ENCODE measurements at regions not wholly inside any gene's neighbourhood (a gene's known extent, or its start where the extent isn't known, plus 50 kb on each side); places are given as distances from the start of the nearest gene placed in this dataset.

DNA sequence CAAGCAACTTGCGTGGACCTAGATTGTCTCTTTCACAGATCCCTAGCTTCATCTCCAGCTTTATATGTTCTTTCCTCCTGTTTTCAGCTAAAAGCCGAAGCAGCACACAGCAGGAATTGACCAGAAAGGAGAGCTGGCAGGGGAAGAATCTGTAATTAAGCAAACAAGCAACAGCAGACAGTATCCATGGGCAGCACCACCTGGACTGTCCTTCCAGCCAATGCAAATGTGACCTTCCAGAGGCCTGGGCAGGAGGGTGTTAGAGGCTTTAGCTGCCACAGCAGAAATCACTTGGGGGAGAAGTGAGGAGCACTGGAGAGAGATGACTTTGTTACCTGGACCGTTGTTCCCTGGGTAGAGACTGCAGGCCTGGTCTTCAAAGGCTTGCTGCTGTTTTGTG is 427.6 kb upstream of the GOT2 start:
- no peak overlapping the region for H3K27ac ChIP-seq
- no peak for TF ChIP-seq CTCF (IDR thresholded peaks at IDR 0.05; ENCODE audit: low read depth, low read length)
- H3K36me3 ChIP-seq = no peaks in the 10 kb centered on the region
- no peaks in the 10 kb centered on the region for H3K9me3 ChIP-seq (ENCODE audit: severe bottlenecking)
- DNase-seq = no peak
- peaks cover 17% of the 10 kb centered on the region for H3K27me3 ChIP-seq (ENCODE audit: insufficient read depth, low read depth, severe bottlenecking)
- H3K4me3 ChIP-seq (ENCODE audit: low read depth, low read length) = no peak overlapping the region

GRCh38 chr16:59154295-59154694 is 420.2 kb upstream of the GOT2 start:
- Histone ChIP-seq H3K27ac (no peak overlapping the region), H3K4me3 (ENCODE audit: low read depth, low read length) (no peak overlapping the region), H3K36me3 (no peaks in the 10 kb centered on the region), H3K9me3 (ENCODE audit: severe bottlenecking) (no peaks in the 10 kb centered on the region), H3K27me3 (ENCODE audit: insufficient read depth, low read depth, severe bottlenecking) (peaks cover 43% of the 10 kb centered on the region)
- TF ChIP-seq CTCF (IDR thresholded peaks at IDR 0.05; ENCODE audit: low read depth, low read length) = no peak
- no peak for DNase-seq

DNA sequence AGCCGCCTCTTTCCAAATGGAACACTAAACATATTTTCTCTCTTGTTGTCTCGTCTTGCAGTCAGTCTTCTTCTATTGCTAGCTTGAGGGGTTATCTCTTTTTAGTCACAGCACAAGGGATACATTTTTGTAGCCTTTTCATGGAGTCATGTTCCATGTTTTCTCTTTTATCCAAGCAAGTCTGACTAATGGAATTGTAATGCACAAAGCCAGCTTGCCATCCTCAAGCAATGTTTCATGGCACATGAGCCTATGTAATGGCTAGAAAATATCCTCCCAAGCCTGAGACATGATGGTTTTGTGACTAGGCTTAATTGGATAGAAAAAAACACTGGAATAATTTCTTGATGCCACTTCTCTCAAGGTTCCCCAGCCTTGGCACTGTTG is 414.6 kb upstream of the GOT2 start:
- H3K9me3 ChIP-seq (ENCODE audit: severe bottlenecking) = no peaks in the 10 kb centered on the region
- DNase-seq = no peak

DNA sequence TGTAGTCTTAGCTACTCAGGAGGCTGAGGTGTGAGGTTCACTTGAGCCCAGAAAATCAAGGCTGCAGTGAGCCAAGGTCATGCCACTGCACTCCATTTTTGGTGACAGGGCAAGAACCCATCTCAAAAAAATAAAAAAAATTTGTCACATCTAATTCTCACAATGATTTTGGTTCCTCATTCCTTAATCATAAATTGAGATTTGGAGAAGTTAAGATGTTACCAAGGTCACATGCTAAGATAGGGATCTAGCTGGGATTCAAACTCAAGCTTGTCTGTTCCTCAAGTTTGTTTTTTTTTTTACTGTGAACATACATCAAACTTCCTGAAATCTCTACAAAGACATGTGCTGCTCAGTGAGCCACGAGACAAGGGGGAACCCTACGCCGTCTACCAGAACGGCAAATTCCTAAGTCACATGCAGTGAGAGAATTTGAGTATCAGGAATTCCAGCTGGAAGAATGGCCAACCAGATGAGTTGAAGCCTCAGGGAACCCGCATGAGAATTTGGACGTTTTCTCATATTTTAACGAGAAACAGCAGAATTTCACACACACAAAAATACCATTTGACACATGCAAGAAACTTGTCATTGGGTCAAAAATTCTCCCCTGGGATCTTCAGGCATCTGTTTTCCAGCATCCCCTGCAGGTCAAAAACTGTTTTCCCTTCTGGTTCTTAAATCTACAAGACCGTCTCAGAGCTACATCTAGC is 414.1 kb upstream of the GOT2 start:
- no peak for TF ChIP-seq CTCF (IDR thresholded peaks at IDR 0.05; ENCODE audit: low read depth, low read length)
- Histone ChIP-seq H3K36me3 (no peaks in the 10 kb centered on the region), H3K27ac (no peak overlapping the region), H3K4me3 (ENCODE audit: low read depth, low read length) (no peak overlapping the region), H3K27me3 (ENCODE audit: insufficient read depth, low read depth, severe bottlenecking) (peaks cover 27% of the 10 kb centered on the region), H3K9me3 (ENCODE audit: severe bottlenecking) (no peaks in the 10 kb centered on the region)
- DNase-seq = no peak

More for the DNA sequence above, 414.6 kb upstream of the GOT2 start:
- Histone ChIP-seq H3K27me3 (ENCODE audit: insufficient read depth, low read depth, severe bottlenecking) (peaks cover 28% of the 10 kb centered on the region), H3K27ac (no peak overlapping the region), H3K4me3 (ENCODE audit: low read depth, low read length) (no peak overlapping the region), H3K36me3 (no peaks in the 10 kb centered on the region)
- no peak for TF ChIP-seq CTCF (IDR thresholded peaks at IDR 0.05; ENCODE audit: low read depth, low read length)

DNA sequence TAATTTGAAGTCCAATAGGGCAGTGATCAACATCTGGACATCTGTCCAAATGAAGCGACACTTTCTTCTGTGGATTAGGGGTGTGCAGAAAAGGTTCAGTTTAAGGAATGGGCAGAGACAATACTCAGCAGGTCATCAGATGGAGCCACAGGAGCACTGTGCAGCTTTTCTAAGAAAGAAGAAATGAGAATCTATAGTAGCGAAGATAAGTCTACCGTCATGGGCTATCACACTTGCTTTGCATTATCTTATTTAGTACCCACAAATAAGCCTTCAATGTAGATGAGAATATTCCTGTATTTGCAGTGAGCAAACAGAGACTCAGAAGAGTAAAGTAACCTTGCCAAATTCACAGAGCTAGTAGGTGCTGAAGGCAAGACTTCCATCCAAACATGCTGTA is 412.0 kb upstream of the GOT2 start:
- DNase-seq = no peak
- H3K27me3 ChIP-seq (ENCODE audit: insufficient read depth, low read depth, severe bottlenecking) = peaks cover 23% of the 10 kb centered on the region
- TF ChIP-seq CTCF (IDR thresholded peaks at IDR 0.05; ENCODE audit: low read depth, low read length) = no peak
- no peak overlapping the region for H3K4me3 ChIP-seq (ENCODE audit: low read depth, low read length)
- H3K27ac ChIP-seq = no peak overlapping the region
- no peaks in the 10 kb centered on the region for H3K9me3 ChIP-seq (ENCODE audit: severe bottlenecking)
- no peaks in the 10 kb centered on the region for H3K36me3 ChIP-seq

- Histone ChIP-seq H3K36me3 (no peaks in the 10 kb centered on the region), H3K9me3 (ENCODE audit: severe bottlenecking) (no peaks in the 10 kb centered on the region), H3K4me3 (ENCODE audit: low read depth, low read length) (no peak overlapping the region), H3K27ac (no peak overlapping the region), H3K27me3 (ENCODE audit: insufficient read depth, low read depth, severe bottlenecking) (peaks cover 18% of the 10 kb centered on the region)
- no peak for TF ChIP-seq CTCF (IDR thresholded peaks at IDR 0.05; ENCODE audit: low read depth, low read length)
- no peak for DNase-seq
Observed at GRCh38 chr16:59144841-59145240, 410.7 kb upstream of the GOT2 start.

All from WERI-Rb-1 (cell line).